Endothelial cell of umbilical vein (primary cell): ENCODE measurements at regions not wholly inside any gene's neighbourhood (a gene's known extent, or its start where the extent isn't known, plus 50 kb on each side); places are given as distances from the start of the nearest gene placed in this dataset.

Source experiments
- EZH2 ChIP-seq: IDR thresholded peaks from 2 replicates; pipeline ENCODE4 v1.6.1; 2012; ENCODE audit warnings: borderline replicate concordance, low read depth, mild to moderate bottlenecking, moderate library complexity, low read length, inconsistent platforms; ENCODE audit not compliant: severe bottlenecking
- GATA2 ChIP-seq: IDR thresholded peaks from 2 replicates; pipeline ENCODE4 v1.7.0; 2011; ENCODE audit warnings: low read depth, mild to moderate bottlenecking, moderate library complexity, mixed read lengths, low read length; ENCODE audit not compliant: insufficient read length, insufficient read depth

DNA sequence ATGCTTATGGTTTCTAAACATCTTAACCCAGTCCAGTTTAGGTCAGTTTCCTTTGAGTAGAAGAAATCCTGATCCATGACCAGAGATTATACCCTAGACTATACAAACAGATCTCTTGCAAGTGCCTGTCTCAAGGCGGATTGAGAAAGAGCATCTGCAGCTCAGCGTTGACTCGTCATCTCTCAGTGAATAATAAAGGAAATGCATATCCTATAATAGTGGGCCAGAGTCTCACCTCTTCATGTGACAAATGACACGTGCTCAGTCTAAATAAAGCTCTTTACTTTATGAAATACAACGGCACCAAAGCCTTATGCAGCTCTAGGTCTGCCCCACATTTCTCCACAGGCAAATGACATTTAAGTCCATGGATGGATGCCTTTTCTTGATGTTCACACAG, 179.4 kb upstream of the NR3C1 start:
- TF ChIP-seq GATA2 (no peak), EZH2 (no peak)
